ENCODE measurements at regions not wholly inside any gene's neighbourhood (a gene's known extent, or its start where the extent isn't known, plus 50 kb on each side); places are given as distances from the start of the nearest gene placed in this dataset.

- no peak overlapping the region for H3K27ac ChIP-seq (ENCODE audit: low read depth, low read length, severe bottlenecking)
- no peaks in the 10 kb centered on the region for H3K4me1 ChIP-seq (ENCODE audit: control insufficient read depth, insufficient read depth, low read length, poor library complexity, severe bottlenecking)
- no peaks in the 10 kb centered on the region for H3K36me3 ChIP-seq (ENCODE audit: control insufficient read depth, insufficient read depth, low read length)
- no peak overlapping the region for H3K4me3 ChIP-seq (ENCODE audit: extremely low read depth, insufficient read depth, low read length, poor library complexity, severe bottlenecking)
- H3K9me3 ChIP-seq (ENCODE audit: control insufficient read depth, low read length) = no peaks in the 10 kb centered on the region
- WGBS, 2 experiments (ENCODE audit: insufficient coverage in 2 of 2) = 67 to 71% methylated on average over 1 of the region's 2 CpGs
These were observed 328.2 kb upstream of the COL3A1 start for GRCh38 chr2:188645986-188646385.

- no peaks in the 10 kb centered on the region for H3K9me3 ChIP-seq (ENCODE audit: control insufficient read depth, low read length)
- no peak overlapping the region for H3K27ac ChIP-seq (ENCODE audit: low read depth, low read length, severe bottlenecking)
- WGBS, 2 experiments (ENCODE audit: insufficient coverage in 2 of 2) = 100% methylated on average over 1 of the region's 3 CpGs; no CpG with 5 or more reads in 1 of the 2 experiments
- H3K4me3 ChIP-seq (ENCODE audit: extremely low read depth, insufficient read depth, low read length, poor library complexity, severe bottlenecking) = no peak overlapping the region
- no peaks in the 10 kb centered on the region for H3K36me3 ChIP-seq (ENCODE audit: control insufficient read depth, insufficient read depth, low read length)
- H3K4me1 ChIP-seq (ENCODE audit: control insufficient read depth, insufficient read depth, low read length, poor library complexity, severe bottlenecking) = no peaks in the 10 kb centered on the region
These were observed 326.6 kb upstream of the COL3A1 start for GRCh38 chr2:188647430-188648070.

- H3K36me3 ChIP-seq (ENCODE audit: control insufficient read depth, insufficient read depth, low read length) = no peaks in the 10 kb centered on the region
- H3K27ac ChIP-seq (ENCODE audit: low read depth, low read length, severe bottlenecking) = no peak overlapping the region
- H3K9me3 ChIP-seq (ENCODE audit: control insufficient read depth, low read length) = no peaks in the 10 kb centered on the region
- 100% methylated on average over 1 of the region's 1 CpG; no CpG with 5 or more reads in 1 of the 2 experiments for WGBS, 2 experiments (ENCODE audit: insufficient coverage in 2 of 2)
- H3K4me1 ChIP-seq (ENCODE audit: control insufficient read depth, insufficient read depth, low read length, poor library complexity, severe bottlenecking) = peaks cover 11% of the 10 kb centered on the region
- H3K4me3 ChIP-seq (ENCODE audit: extremely low read depth, insufficient read depth, low read length, poor library complexity, severe bottlenecking) = no peak overlapping the region
These were observed 314.3 kb upstream of the COL3A1 start for GRCh38 chr2:188659656-188660406.

GRCh38 chr2:188663301-188663700, 310.9 kb upstream of the COL3A1 start:
- no CpG with 5 or more reads among the region's 2 CpGs for WGBS, 2 experiments (ENCODE audit: insufficient coverage in 2 of 2)
- no peak overlapping the region for H3K27ac ChIP-seq (ENCODE audit: low read depth, low read length, severe bottlenecking)
- peaks cover 8% of the 10 kb centered on the region for H3K4me1 ChIP-seq (ENCODE audit: control insufficient read depth, insufficient read depth, low read length, poor library complexity, severe bottlenecking)
- H3K9me3 ChIP-seq (ENCODE audit: control insufficient read depth, low read length) = no peaks in the 10 kb centered on the region
- H3K4me3 ChIP-seq (ENCODE audit: extremely low read depth, insufficient read depth, low read length, poor library complexity, severe bottlenecking) = no peak overlapping the region
- no peaks in the 10 kb centered on the region for H3K36me3 ChIP-seq (ENCODE audit: control insufficient read depth, insufficient read depth, low read length)

GRCh38 chr2:188664416-188664815, 309.8 kb upstream of the COL3A1 start:
- Histone ChIP-seq H3K4me1 (ENCODE audit: control insufficient read depth, insufficient read depth, low read length, poor library complexity, severe bottlenecking) (peaks cover 8% of the 10 kb centered on the region), H3K4me3 (ENCODE audit: extremely low read depth, insufficient read depth, low read length, poor library complexity, severe bottlenecking) (no peak overlapping the region), H3K36me3 (ENCODE audit: control insufficient read depth, insufficient read depth, low read length) (no peaks in the 10 kb centered on the region), H3K9me3 (ENCODE audit: control insufficient read depth, low read length) (no peaks in the 10 kb centered on the region), H3K27ac (ENCODE audit: low read depth, low read length, severe bottlenecking) (no peak overlapping the region)
- 100% methylated on average over 1 to 2 of the region's 2 CpGs for WGBS, 2 experiments (ENCODE audit: insufficient coverage in 2 of 2)

- no peaks in the 10 kb centered on the region for H3K36me3 ChIP-seq (ENCODE audit: control insufficient read depth, insufficient read depth, low read length)
- peaks cover 8% of the 10 kb centered on the region for H3K4me1 ChIP-seq (ENCODE audit: control insufficient read depth, insufficient read depth, low read length, poor library complexity, severe bottlenecking)
- no peaks in the 10 kb centered on the region for H3K9me3 ChIP-seq (ENCODE audit: control insufficient read depth, low read length)
- no peak overlapping the region for H3K4me3 ChIP-seq (ENCODE audit: extremely low read depth, insufficient read depth, low read length, poor library complexity, severe bottlenecking)
- WGBS, 2 experiments (ENCODE audit: insufficient coverage in 2 of 2) = no CpG with 5 or more reads among the region's 3 CpGs
- no peak overlapping the region for H3K27ac ChIP-seq (ENCODE audit: low read depth, low read length, severe bottlenecking)
These were observed 309.1 kb upstream of the COL3A1 start for GRCh38 chr2:188664951-188665595.

GRCh38 chr2:188665727-188666304, 308.4 kb upstream of the COL3A1 start:
- no peak overlapping the region for H3K27ac ChIP-seq (ENCODE audit: low read depth, low read length, severe bottlenecking)
- H3K4me3 ChIP-seq (ENCODE audit: extremely low read depth, insufficient read depth, low read length, poor library complexity, severe bottlenecking) = no peak overlapping the region
- H3K9me3 ChIP-seq (ENCODE audit: control insufficient read depth, low read length) = no peaks in the 10 kb centered on the region
- no peaks in the 10 kb centered on the region for H3K36me3 ChIP-seq (ENCODE audit: control insufficient read depth, insufficient read depth, low read length)
- peaks cover 8% of the 10 kb centered on the region for H3K4me1 ChIP-seq (ENCODE audit: control insufficient read depth, insufficient read depth, low read length, poor library complexity, severe bottlenecking)

- Histone ChIP-seq H3K9me3 (ENCODE audit: control insufficient read depth, low read length) (no peaks in the 10 kb centered on the region), H3K36me3 (ENCODE audit: control insufficient read depth, insufficient read depth, low read length) (no peaks in the 10 kb centered on the region), H3K27ac (ENCODE audit: low read depth, low read length, severe bottlenecking) (no peak overlapping the region), H3K4me3 (ENCODE audit: extremely low read depth, insufficient read depth, low read length, poor library complexity, severe bottlenecking) (no peak overlapping the region), H3K4me1 (ENCODE audit: control insufficient read depth, insufficient read depth, low read length, poor library complexity, severe bottlenecking) (peaks cover 8% of the 10 kb centered on the region)
These were observed 307.7 kb upstream of the COL3A1 start for GRCh38 chr2:188666503-188666902.

- 79% methylated on average over 2 of the region's 4 CpGs; no CpG with 5 or more reads in 1 of the 2 experiments for WGBS, 2 experiments (ENCODE audit: insufficient coverage in 2 of 2)
- peaks cover 8% of the 10 kb centered on the region for H3K4me1 ChIP-seq (ENCODE audit: control insufficient read depth, insufficient read depth, low read length, poor library complexity, severe bottlenecking)
- no peak overlapping the region for H3K27ac ChIP-seq (ENCODE audit: low read depth, low read length, severe bottlenecking)
- no peak overlapping the region for H3K4me3 ChIP-seq (ENCODE audit: extremely low read depth, insufficient read depth, low read length, poor library complexity, severe bottlenecking)
- H3K36me3 ChIP-seq (ENCODE audit: control insufficient read depth, insufficient read depth, low read length) = no peaks in the 10 kb centered on the region
- no peaks in the 10 kb centered on the region for H3K9me3 ChIP-seq (ENCODE audit: control insufficient read depth, low read length)
These were observed 306.0 kb upstream of the COL3A1 start for GRCh38 chr2:188668017-188668680.

- H3K4me3 ChIP-seq (ENCODE audit: extremely low read depth, insufficient read depth, low read length, poor library complexity, severe bottlenecking) = no peak overlapping the region
- no peaks in the 10 kb centered on the region for H3K36me3 ChIP-seq (ENCODE audit: control insufficient read depth, insufficient read depth, low read length)
- peaks cover 11% of the 10 kb centered on the region for H3K4me1 ChIP-seq (ENCODE audit: control insufficient read depth, insufficient read depth, low read length, poor library complexity, severe bottlenecking)
- peak overlapping the region; percentile 54 for H3K27ac ChIP-seq (ENCODE audit: low read depth, low read length, severe bottlenecking)
- no peaks in the 10 kb centered on the region for H3K9me3 ChIP-seq (ENCODE audit: control insufficient read depth, low read length)
These were observed 298.7 kb upstream of the COL3A1 start for GRCh38 chr2:188675391-188676009.
